Heart left ventricle (tissue), 16 donors: ENCODE measurements at regions not wholly inside any gene's neighbourhood (a gene's known extent, or its start where the extent isn't known, plus 50 kb on each side); places are given as distances from the start of the nearest gene placed in this dataset.

Source experiments
- ATAC-seq, 4 donors: fragments of 200-7000 bp; cut with Tn5 transposase; one replicate each; pipeline ENCODE4 v1.9.1; 2020 to 2022; ENCODE audit warnings: moderate library complexity in 4 of 4, mild to moderate bottlenecking in 3 of 4, moderate number of reproducible peaks in 1 of 4
- DNase-seq, 5 donors: peaks; one replicate each; pipeline ENCODE4 v3.0.0-alpha.2; 2020
- H3K27ac ChIP-seq, 12 donors: fragments of 200-600 bp; sonication (generic) in 4 of 12; one replicate each; pipeline versions ENCODE4 v1.5.0 to v1.8.0; 2016 to 2022; ENCODE audit warnings: mild to moderate bottlenecking in 2 of 12
- H3K27me3 ChIP-seq, 9 donors: fragments of 200-600 bp; sonication (generic) in 2 of 9; one replicate each; pipeline versions ENCODE4 v1.5.1 to v1.8.0; 2016 to 2022; ENCODE audit warnings: mild to moderate bottlenecking in 3 of 9
- H3K36me3 ChIP-seq, 9 donors: fragments of 200-600 bp; sonication (generic) in 2 of 9; one replicate each; pipeline versions ENCODE4 v1.5.0 to v1.8.0; 2018 to 2022; ENCODE audit warnings: mild to moderate bottlenecking in 2 of 9
- H3K4me1 ChIP-seq, 12 donors: fragments of 200-600 bp; sonication (generic) in 4 of 12; one replicate each; pipeline versions ENCODE4 v1.5.0 to v1.8.0; 2016 to 2022; ENCODE audit warnings: mild to moderate bottlenecking in 3 of 12
- H3K4me3 ChIP-seq, 12 donors: fragments of 200-600 bp; sonication (generic) in 4 of 12; one replicate each; pipeline versions ENCODE4 v1.5.0 to v1.8.0; 2017 to 2022; ENCODE audit warnings: mild to moderate bottlenecking in 9 of 12, moderate library complexity in 4 of 12
- H3K9me3 ChIP-seq, 12 donors: fragments of 200-600 bp; sonication (generic) in 4 of 12; one replicate each; pipeline versions ENCODE4 v1.5.0 to v1.8.0; 2016 to 2022; ENCODE audit warnings: mild to moderate bottlenecking in 1 of 12
- POLR2A ChIP-seq, 2 donors: fragments of 450-650 bp; IDR thresholded peaks; one replicate each; pipeline ENCODE4 v1.6.1; 2017; ENCODE audit warnings: antibody characterized with exemption in 2 of 2, mild to moderate bottlenecking in 2 of 2, moderate library complexity in 2 of 2
- WGBS, 4 donors: extraction: QIAGEN DNeasy Blood & Tissue Kit in 2 of 4; methylation state at CpG; one replicate each; pipeline versions ENCODE4 v1.1.5 to v1.1.7; 2013 to 2018; 5-methylcytosine and 5-hydroxymethylcytosine counted together
- intact Hi-C, 10 donors: fragments of 100-400 bp; cut with DNase I; formaldehyde crosslinking; loops; one replicate each; pipeline versions ENCODE4 v1.11.1 to v1.14.2; 2022
- TF ChIP-seq, protein P1 (sequence below), 12 donors: fragments of 200-600 bp; sonication (generic) in 4 of 12; IDR thresholded peaks; one replicate each; pipeline versions ENCODE4 v1.5.0 to v1.8.0; 2018 to 2022; ENCODE audit warnings: antibody characterized with exemption in 12 of 12, mild to moderate bottlenecking in 5 of 12
- donor health status: ischemic (EF 13 %, LVEDD 7.1; RV severe dilation, severe dysfunction).
- donor health status: healthy with polysubstance abuse.
- donor health status: DM: no; HTN: yes; CAD: no.
- donor health status: DM: no; HTN: no; CAD: no.
- donor health status: ischemic (EF 25% LVEDD 6.9; RV normal size, moderate dysfunction).
- donor health status: ischemic (EF 25% LVEDD 5.7; RV mildly dilated, moderate dysfunction).
- donor health status: healthy.
- donor health status: DM: yes; HTN: yes; CAD: no.
- donor health status: ischemic (EF 35%, LVEDD 5.7; RV mildly dilated, moderate dysfunction).
- donor health status: nonischemic (EF 11% LVEDD 7.7; RV severe dilation, severe dysfunction).
- donor health status: DM: yes; HTN: yes; CAD: no.
- donor health status: PGD.
- donor health status: ischemic (EF 29% LVEDD 5.4; RV normal size, mild dysfunction).
- donor health status: nonischemic (EF 23%, LVEDD 6.1; RV moderate dilation, normal function).

DNA sequence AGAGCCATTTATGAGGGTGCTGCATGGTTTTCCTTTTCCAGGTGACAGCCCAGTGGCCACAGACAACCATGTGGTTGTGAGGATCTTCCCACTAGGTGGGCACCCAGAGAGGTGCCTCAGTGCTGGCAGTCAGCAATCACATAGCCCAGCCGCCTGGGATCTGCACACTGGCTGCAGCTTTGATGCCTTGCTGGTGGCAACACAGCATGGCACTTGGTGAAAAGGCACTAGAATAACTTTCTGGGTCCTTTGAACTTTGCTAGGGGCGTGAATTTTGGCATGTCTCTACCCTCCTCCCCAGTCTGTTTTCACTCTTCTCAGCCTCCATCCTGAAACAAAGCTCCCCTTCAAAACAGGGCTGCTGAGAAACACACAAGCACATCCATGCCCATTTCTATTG lies 108.8 kb upstream of the RPL34 start:
- H3K36me3 ChIP-seq: no peaks in the 10 kb centered on the region
- ATAC-seq: no peak
- WGBS, 4 donors: 62 to 86% (median 73%) methylated on average over 1 to 2 of the region's 2 CpGs
- TF ChIP-seq POLR2A (IDR thresholded peaks at IDR 0.05): no peak
- TF ChIP-seq, protein P1, sequence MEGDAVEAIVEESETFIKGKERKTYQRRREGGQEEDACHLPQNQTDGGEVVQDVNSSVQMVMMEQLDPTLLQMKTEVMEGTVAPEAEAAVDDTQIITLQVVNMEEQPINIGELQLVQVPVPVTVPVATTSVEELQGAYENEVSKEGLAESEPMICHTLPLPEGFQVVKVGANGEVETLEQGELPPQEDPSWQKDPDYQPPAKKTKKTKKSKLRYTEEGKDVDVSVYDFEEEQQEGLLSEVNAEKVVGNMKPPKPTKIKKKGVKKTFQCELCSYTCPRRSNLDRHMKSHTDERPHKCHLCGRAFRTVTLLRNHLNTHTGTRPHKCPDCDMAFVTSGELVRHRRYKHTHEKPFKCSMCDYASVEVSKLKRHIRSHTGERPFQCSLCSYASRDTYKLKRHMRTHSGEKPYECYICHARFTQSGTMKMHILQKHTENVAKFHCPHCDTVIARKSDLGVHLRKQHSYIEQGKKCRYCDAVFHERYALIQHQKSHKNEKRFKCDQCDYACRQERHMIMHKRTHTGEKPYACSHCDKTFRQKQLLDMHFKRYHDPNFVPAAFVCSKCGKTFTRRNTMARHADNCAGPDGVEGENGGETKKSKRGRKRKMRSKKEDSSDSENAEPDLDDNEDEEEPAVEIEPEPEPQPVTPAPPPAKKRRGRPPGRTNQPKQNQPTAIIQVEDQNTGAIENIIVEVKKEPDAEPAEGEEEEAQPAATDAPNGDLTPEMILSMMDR (IDR thresholded peaks at IDR 0.05): no peak
- H3K9me3 ChIP-seq: peaks cover 0 to 12% (median 0%) of the 10 kb centered on the region in 12 donors
- intact Hi-C loops: loop anchor here in 6 of 10 donors (2.0 to 10.0 kb wide), 4 partner anchors 447 to 494 kb away; no protein-coding TSS in a partner anchor
- H3K27me3 ChIP-seq: peaks cover 0 to 24% (median 0%) of the 10 kb centered on the region in 9 donors
- no peak overlapping the region for H3K4me3 ChIP-seq
- DNase-seq: no peak
- H3K27ac ChIP-seq: no peak overlapping the region
- H3K4me1 ChIP-seq: peaks cover 0 to 10% (median 0%) of the 10 kb centered on the region in 12 donors

DNA sequence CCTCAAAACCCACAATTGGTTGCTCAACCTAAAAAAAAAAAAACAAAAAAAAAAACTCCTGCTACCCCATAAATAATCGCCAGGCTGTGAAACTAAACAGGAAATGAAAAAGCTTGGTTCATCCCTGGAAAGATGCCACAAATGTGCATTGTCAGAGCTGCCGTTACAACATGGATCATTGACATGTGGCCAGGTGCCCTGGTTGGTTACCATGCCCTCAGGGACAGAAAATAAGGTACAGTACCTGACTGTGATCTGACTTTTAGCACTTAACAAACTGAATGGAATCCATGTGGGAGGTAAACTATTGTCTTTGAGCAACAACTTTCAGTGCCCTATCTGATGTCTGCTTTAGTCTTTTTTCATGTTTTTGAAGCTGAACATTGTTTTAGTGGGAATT lies 118.0 kb upstream of the RPL34 start:
- Histone ChIP-seq H3K36me3 (no peaks in the 10 kb centered on the region), H3K4me1 (no peaks in the 10 kb centered on the region), H3K9me3 (peaks cover 0 to 6% (median 0%) of the 10 kb centered on the region in 12 donors), H3K27ac (no peak overlapping the region), H3K27me3 (no peaks in the 10 kb centered on the region), H3K4me3 (no peak overlapping the region)
- intact Hi-C loops: no loop called here
- DNase-seq: no peak
- TF ChIP-seq, protein P1 (IDR thresholded peaks at IDR 0.05): no peak
- TF ChIP-seq POLR2A (IDR thresholded peaks at IDR 0.05): no peak
- no peak for ATAC-seq
- 50 to 65% (median 57%) methylated on average over 2 of the region's 2 CpGs for WGBS, 4 donors

DNA sequence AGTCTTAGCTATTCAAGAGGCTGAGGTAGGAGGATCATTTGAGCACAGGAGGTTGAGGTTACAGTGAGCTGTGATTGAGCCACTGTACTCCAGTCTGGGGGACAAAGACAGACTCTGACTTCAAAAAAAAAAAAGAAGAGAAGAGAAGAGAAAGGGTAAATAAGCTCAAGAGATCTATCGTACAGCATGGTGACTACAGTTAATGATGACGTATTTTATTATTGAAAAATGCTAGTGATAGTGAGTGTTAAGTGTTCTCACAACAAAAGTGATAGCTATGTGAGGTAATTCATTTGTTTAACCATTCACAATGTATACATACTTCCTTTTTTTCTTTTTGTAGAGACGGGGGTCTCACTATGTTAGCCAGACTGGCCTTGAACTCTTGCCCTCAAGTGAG lies 121.5 kb upstream of the RPL34 start:
- Histone ChIP-seq H3K27ac (no peak overlapping the region), H3K36me3 (no peaks in the 10 kb centered on the region), H3K4me1 (no peaks in the 10 kb centered on the region), H3K9me3 (peaks cover 0 to 38% (median 9%) of the 10 kb centered on the region in 12 donors), H3K27me3 (no peaks in the 10 kb centered on the region), H3K4me3 (no peak overlapping the region)
- no peak for ATAC-seq
- no peak for DNase-seq
- TF ChIP-seq, protein P1 (IDR thresholded peaks at IDR 0.05): no peak
- no peak for TF ChIP-seq POLR2A (IDR thresholded peaks at IDR 0.05)
- WGBS, 4 donors: 66 to 80% (median 75%) methylated on average over 3 of the region's 3 CpGs
- intact Hi-C loops: no loop called here

DNA sequence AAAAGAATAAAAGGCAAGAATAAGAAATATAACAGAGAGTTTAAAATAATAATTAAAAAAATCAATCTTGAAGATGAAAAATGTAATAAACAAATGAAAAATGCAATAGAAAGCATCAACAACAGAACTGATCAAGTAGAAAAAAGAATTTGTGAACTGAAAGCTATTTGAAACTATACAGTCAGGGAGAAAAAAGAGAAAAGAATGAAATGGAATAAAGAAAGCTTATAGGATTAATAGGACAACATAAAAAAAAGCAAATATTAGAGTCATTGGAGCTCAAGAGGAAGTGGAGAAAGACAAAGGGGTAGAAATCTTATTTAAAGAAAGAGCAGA lies 126.8 kb upstream of the RPL34 start:
- TF ChIP-seq, protein P1 (IDR thresholded peaks at IDR 0.05): no peak
- TF ChIP-seq POLR2A (IDR thresholded peaks at IDR 0.05): no peak
- intact Hi-C loops: no loop called here
- Histone ChIP-seq H3K27ac (no peak overlapping the region), H3K27me3 (no peaks in the 10 kb centered on the region), H3K4me1 (no peaks in the 10 kb centered on the region), H3K4me3 (no peak overlapping the region), H3K36me3 (no peaks in the 10 kb centered on the region), H3K9me3 (peaks cover 0 to 61% (median 25%) of the 10 kb centered on the region in 12 donors)
- no peak for ATAC-seq
- DNase-seq: no peak
